ENCODE measurements at regions not wholly inside any gene's neighbourhood (a gene's known extent, or its start where the extent isn't known, plus 50 kb on each side); places are given as distances from the start of the nearest gene placed in this dataset.

GRCh38 chr12:131615326-131616042 is 95.4 kb upstream of the SFSWAP start:
- 60 to 71% methylated on average over 6 of the region's 6 CpGs for whole genome bisulfite sequencing, 2 donors

GRCh38 chr12:131616043-131616700 is 94.7 kb upstream of the SFSWAP start:
- no peak overlapping the region for H3K4me3 ChIP-seq
- H3K9me3 ChIP-seq: no peaks in the 10 kb centered on the region
- H3K4me1 ChIP-seq: no peaks in the 10 kb centered on the region
- whole genome bisulfite sequencing, 2 donors: 72 to 74% methylated on average over 19 of the region's 19 CpGs
- H3K36me3 ChIP-seq: no peaks in the 10 kb centered on the region
- no peak for TF ChIP-seq EP300 (IDR thresholded peaks at IDR 0.05)
- TF ChIP-seq POLR2AphosphoS5 (IDR thresholded peaks at IDR 0.05): no peak
- no peak for TF ChIP-seq POLR2A (IDR thresholded peaks at IDR 0.05)
- no peak for DNase-seq
- intact Hi-C loops (cut with DNase I): no loop called here
- H3K27me3 ChIP-seq: peaks cover 0 to 32% (median 2%) of the 10 kb centered on the region in 3 donors
- no peak overlapping the region for H3K27ac ChIP-seq

More at GRCh38 chr12:131615326-131616042, 95.4 kb upstream of the SFSWAP start:
- no peak overlapping the region for H3K27ac ChIP-seq
- no peak overlapping the region for H3K4me3 ChIP-seq
- TF ChIP-seq CTCF (IDR thresholded peaks at IDR 0.05) (no peak), POLR2AphosphoS5 (IDR thresholded peaks at IDR 0.05) (no peak), POLR2A (IDR thresholded peaks at IDR 0.05) (no peak), EP300 (IDR thresholded peaks at IDR 0.05) (no peak)
- H3K4me1 ChIP-seq: no peaks in the 10 kb centered on the region
- intact Hi-C loops (cut with DNase I): no loop called here
- DNase-seq: no peak
- H3K36me3 ChIP-seq: no peaks in the 10 kb centered on the region
- H3K9me3 ChIP-seq: no peaks in the 10 kb centered on the region
- H3K27me3 ChIP-seq: peaks cover 0 to 31% (median 0%) of the 10 kb centered on the region in 3 donors

- no peaks in the 10 kb centered on the region for H3K9me3 ChIP-seq
- 77 to 79% methylated on average over 11 of the region's 11 CpGs for WGBS, 2 donors
- no peaks in the 10 kb centered on the region for H3K4me1 ChIP-seq
- intact Hi-C loops (cut with DNase I): no loop called here
- no peak for DNase-seq
- no peak for TF ChIP-seq EP300 (IDR thresholded peaks at IDR 0.05)
- no peak for TF ChIP-seq POLR2A (IDR thresholded peaks at IDR 0.05)
- TF ChIP-seq CTCF (IDR thresholded peaks at IDR 0.05): no peak
- TF ChIP-seq POLR2AphosphoS5 (IDR thresholded peaks at IDR 0.05): no peak
- no peak overlapping the region for H3K4me3 ChIP-seq
- H3K36me3 ChIP-seq: no peaks in the 10 kb centered on the region
- no peak overlapping the region for H3K27ac ChIP-seq
- peaks cover 0 to 37% (median 7%) of the 10 kb centered on the region in 3 donors for H3K27me3 ChIP-seq
Observed at GRCh38 chr12:131616738-131617137, 94.2 kb upstream of the SFSWAP start.

GRCh38 chr12:131617179-131617578 is 93.7 kb upstream of the SFSWAP start:
- no peak overlapping the region for H3K27ac ChIP-seq
- no peak overlapping the region for H3K4me3 ChIP-seq
- no peaks in the 10 kb centered on the region for H3K36me3 ChIP-seq
- H3K4me1 ChIP-seq: no peaks in the 10 kb centered on the region
- intact Hi-C loops (cut with DNase I): no loop called here
- WGBS, 2 donors: 90 to 93% methylated on average over 15 of the region's 15 CpGs
- peaks cover 0 to 40% (median 9%) of the 10 kb centered on the region in 3 donors for H3K27me3 ChIP-seq
- H3K9me3 ChIP-seq: no peaks in the 10 kb centered on the region
- TF ChIP-seq EP300 (IDR thresholded peaks at IDR 0.05): no peak
- TF ChIP-seq CTCF (IDR thresholded peaks at IDR 0.05): no peak
- no peak for TF ChIP-seq POLR2AphosphoS5 (IDR thresholded peaks at IDR 0.05)
- TF ChIP-seq POLR2A (IDR thresholded peaks at IDR 0.05): no peak
- DNase-seq: no peak

- no peak for TF ChIP-seq EP300 (IDR thresholded peaks at IDR 0.05)
- TF ChIP-seq POLR2AphosphoS5 (IDR thresholded peaks at IDR 0.05): no peak
- TF ChIP-seq CTCF (IDR thresholded peaks at IDR 0.05): no peak
- no peak for TF ChIP-seq POLR2A (IDR thresholded peaks at IDR 0.05)
- H3K27me3 ChIP-seq: peaks cover 0 to 40% (median 9%) of the 10 kb centered on the region in 3 donors
- no peaks in the 10 kb centered on the region for H3K36me3 ChIP-seq
- 74 to 78% methylated on average over 23 of the region's 23 CpGs for WGBS, 2 donors
- H3K4me1 ChIP-seq: no peaks in the 10 kb centered on the region
- no peak overlapping the region for H3K4me3 ChIP-seq
- DNase-seq: no peak
- H3K9me3 ChIP-seq: no peaks in the 10 kb centered on the region
- intact Hi-C loops (cut with DNase I): no loop called here
- no peak overlapping the region for H3K27ac ChIP-seq
Observed at GRCh38 chr12:131617596-131618302, 93.1 kb upstream of the SFSWAP start.
